ENCODE measurements at regions not wholly inside any gene's neighbourhood (a gene's known extent, or its start where the extent isn't known, plus 50 kb on each side); places are given as distances from the start of the nearest gene placed in this dataset.

GRCh38 chr4:119977076-119977940, 89.3 kb downstream of the MAD2L1 start:
- no peak for DNase-seq (ENCODE audit: low spot score)
- CTCF ChIA-PET (ENCODE audit: low intra/inter-chr PET ratio, low total read pairs) = no interaction called here
- Histone ChIP-seq H3K4me3 (replicated peaks in 1 of 3; ENCODE audit: insufficient read depth in 1 of 3, low read depth in 2 of 3, low read length in 3 of 3) (no peak overlapping the region), H3K27me3 (ENCODE audit: control insufficient read depth in 1 of 2, insufficient read depth in 2 of 2, low read length in 2 of 2) (no peaks in the 10 kb centered on the region), H3K9ac (ENCODE audit: insufficient read depth, low read depth, low read length) (no peak overlapping the region), H3K79me2 (ENCODE audit: insufficient read depth, low read length) (no peaks in the 10 kb centered on the region), H3K9me3 (ENCODE audit: low read length) (no peaks in the 10 kb centered on the region), H3K4me1 (ENCODE audit: insufficient read depth, low read length) (no peaks in the 10 kb centered on the region), H4K20me1 (ENCODE audit: insufficient read depth, low read length) (no peaks in the 10 kb centered on the region), H3K36me3 (replicated peaks in 1 of 2; ENCODE audit: control insufficient read depth in 1 of 2, insufficient read depth in 2 of 2, low read length in 2 of 2) (no peaks in the 10 kb centered on the region), H3K27ac (ENCODE audit: extremely low read length, insufficient read depth, low read length) (no peak overlapping the region), H2AFZ (ENCODE audit: low read length) (no peak overlapping the region), H3K4me2 (ENCODE audit: low read depth, low read length) (no peak overlapping the region)
- FAIRE-seq = no peak
- in situ Hi-C loops (cut with HindIII; ENCODE audit: extremely low pct_ligation_motif_present, low pct_unique_long_range_greater_than_20kb) (no loop called here), intact Hi-C loops (cut with micrococcal nuclease; ENCODE audit: unreplicated experiment) (loop anchor here (10.0 kb wide), 1 partner anchor 817 kb away; no protein-coding TSS in a partner anchor)
- POLR2A ChIA-PET = no interaction called here
- ATAC-seq = no peak
- BruUV-seq (replicated peaks) = no TSS peak
- TF ChIP-seq NFE2L2 (IDR thresholded peaks at IDR 0.05; ENCODE audit: low read length) = no peak
- TF ChIP-seq ZNF644 (CRISPR knock-in tag; IDR thresholded peaks at IDR 0.05; ENCODE audit: low read depth) = no peak
- TF ChIP-seq FUBP1 (CRISPR knock-in tag; IDR thresholded peaks at IDR 0.05; ENCODE audit: borderline replicate concordance) = no peak
- TF ChIP-seq MAFK (conservative IDR thresholded peaks at IDR 0.05 in 1 of 2, IDR thresholded peaks at IDR 0.05 in 1 of 2; ENCODE audit: low read length in 2 of 2) = peak in 1 of 2 experiments; percentile 15; a peak in 1 of 4 replicates
- no peak for TF ChIP-seq ZNF720 (CRISPR knock-in tag; IDR thresholded peaks at IDR 0.05)
- TF ChIP-seq ZZZ3 (CRISPR knock-in tag; IDR thresholded peaks at IDR 0.05; ENCODE audit: borderline replicate concordance) = no peak
- TF ChIP-seq ZNF382 (CRISPR knock-in tag; IDR thresholded peaks at IDR 0.05; ENCODE audit: borderline replicate concordance) = no peak
- 5% methylated on average over 9 of the region's 9 CpGs for WGBS (ENCODE audit: low lambda C conversion rate)
